GM19351 (cell line): ENCODE measurements at regions not wholly inside any gene's neighbourhood (a gene's known extent, or its start where the extent isn't known, plus 50 kb on each side); places are given as distances from the start of the nearest gene placed in this dataset.
"Not testable (repeated sequence)": the region's sequence is repeated elsewhere in the genome, so short reads cannot be mapped to it uniquely, and the experiment has no call there.

ENCODE experiments used
- ATAC-seq: cut with Tn5 transposase; IDR thresholded peaks from one replicate; pipeline ENCODE4 v1.9.1; 2021; ENCODE audit warnings: mild to moderate bottlenecking, moderate library complexity; ENCODE audit not compliant: unreplicated experiment

DNA sequence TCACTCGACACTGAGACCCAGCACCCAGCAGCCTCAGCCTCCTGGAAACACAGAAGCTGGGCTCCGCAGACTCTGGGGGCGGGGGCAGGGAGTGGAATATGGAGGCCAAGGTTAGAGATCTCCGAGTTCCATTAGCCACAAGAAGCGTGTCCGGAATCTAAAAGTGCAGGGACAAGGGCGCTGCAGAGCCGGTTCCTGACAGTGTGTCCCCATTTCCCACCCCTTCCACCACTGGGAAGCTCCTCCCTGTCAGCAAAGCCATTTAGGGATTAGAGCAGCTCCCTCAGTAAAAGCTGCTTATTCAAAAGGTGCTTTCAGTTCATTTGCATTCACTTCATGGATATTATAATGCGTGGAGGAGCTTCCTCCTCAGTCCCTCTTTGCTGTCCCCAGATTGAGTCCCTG, 74.1 kb upstream of the HSPA9 start:
- ATAC-seq, result peak; percentile 39

DNA sequence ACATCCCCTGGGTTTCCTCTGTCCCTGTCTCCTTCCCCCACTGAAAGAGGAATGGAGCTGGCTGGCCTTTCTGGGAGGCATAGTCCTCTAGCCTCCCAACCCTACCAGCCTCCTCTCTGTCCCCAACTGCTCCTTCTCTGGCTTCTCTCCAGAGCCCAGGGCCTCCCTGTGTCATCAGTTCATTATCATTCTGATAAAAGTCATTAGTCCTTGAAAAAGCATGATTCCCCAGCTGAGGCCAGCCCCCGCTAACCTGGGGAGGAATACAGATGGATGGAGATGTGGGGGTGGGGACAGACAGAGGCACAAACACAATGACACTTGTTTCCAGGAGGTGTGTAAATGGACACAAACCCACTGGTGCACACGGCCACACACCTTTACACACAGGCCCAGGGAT, 73.6 kb upstream of the HSPA9 start:
- ATAC-seq, result no peak

DNA sequence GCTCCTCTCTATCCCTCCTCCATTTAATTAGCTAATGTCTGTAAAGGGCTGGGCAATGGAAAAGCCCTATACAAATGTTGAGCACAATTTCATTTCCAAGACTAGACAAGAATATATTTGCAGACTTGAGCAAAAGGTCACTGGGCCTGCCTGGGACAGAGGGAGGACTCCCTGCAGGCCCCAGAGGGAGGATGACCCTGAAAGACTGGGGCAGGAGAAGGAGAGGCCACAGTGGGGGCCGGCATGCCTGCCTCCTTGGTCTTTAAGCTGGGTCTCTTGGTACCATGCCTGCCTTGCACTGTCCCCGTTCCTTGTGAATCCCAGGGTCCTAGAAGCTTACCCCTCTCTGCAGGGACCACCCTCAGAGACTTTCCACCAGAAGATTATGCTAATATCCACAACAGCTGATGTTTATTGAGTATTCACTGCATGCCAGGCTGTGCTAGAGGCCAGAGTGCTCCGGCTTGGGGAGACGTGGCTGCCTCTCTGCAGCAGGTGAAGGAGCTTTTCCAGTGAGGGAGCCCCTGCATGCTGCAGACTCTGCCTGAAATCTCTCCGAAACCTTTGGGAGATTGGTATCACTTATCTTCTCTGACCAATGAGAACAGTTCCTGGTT, 72.7 kb upstream of the HSPA9 start:
- ATAC-seq, result no peak

DNA sequence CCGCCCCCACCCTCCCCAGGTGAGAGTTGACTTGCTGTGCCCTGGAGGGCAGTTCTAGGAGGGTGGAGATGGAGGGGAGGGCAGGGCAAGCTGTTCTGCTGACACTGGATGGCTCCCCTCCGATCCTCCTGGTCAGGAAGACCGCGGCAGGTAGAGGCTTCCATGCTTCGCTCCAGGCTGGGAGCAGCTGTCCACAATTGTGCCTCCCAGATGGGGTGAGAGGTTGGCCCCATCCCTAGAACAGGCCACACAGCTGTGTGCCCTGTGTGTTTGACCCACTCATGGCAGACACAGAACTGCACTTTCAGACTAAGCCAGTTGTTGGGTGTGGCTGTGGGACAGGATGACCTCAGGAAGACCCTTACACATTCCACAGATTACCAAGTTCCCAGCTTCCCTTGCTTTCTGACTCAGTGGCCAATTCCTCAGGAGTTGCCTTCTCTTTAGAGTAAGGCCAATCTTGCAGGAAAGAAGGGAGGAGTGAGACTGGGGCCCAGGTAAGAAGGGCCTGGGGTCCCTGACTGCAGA, 72.1 kb upstream of the HSPA9 start:
- no peak for ATAC-seq

DNA sequence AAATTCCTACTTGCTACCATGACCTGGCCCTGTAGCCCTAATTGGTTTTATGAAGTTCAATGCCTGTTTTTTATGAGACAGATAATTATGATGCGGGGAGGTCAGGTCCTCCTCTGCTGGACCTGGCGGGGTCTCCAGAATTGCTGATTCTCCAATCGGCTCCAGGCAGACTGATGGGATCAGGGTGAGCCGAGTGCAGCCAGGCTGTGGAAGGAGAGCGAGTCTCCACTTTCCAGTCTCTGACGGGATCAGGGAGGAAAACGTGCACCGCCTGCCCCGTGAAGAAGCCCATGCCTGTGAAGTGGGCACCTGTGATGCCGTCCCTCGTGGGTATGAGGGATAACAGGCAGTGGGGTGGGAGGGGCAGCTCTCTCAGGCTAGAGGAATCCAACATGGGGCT, 71.5 kb upstream of the HSPA9 start:
- ATAC-seq, result no peak

DNA sequence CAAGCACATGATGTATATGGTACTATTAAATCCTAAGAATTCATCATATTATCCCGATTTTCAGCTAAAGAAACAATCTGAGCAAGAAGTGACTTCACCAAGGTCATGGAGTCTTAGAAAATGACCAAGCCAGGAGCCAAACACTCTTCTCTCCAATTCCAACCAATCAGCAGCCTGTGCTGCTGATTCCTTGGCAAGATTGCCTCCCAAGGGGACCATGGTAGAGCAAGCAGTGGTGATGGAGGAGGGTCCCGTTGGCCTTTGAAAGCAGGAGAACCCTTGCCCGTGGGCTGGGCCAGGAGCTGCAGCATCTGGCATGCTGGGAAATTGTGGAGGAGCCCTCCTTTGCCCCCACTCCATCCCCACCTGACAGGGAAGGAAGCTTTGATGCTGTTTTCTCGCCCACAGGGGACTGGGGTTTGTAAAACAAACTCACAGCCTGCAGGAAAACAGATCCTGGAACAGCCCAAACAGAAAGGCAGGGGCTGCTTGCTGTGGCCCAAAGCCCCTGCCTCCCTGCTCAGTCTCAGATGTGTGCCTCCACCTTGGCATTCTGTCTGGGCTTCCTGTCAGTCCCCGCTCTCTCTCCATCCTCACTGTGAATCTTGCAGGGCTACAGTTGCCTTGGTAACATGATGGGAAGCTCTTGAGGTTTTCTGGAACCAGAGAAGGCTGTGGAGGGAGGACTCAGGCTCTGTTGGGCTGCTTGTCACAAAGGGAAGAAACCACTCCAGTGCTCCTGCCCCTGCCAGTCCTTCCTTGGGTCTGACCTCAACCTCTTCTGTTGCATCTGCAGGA, 70.8 kb upstream of the HSPA9 start:
- ATAC-seq, result no peak

DNA sequence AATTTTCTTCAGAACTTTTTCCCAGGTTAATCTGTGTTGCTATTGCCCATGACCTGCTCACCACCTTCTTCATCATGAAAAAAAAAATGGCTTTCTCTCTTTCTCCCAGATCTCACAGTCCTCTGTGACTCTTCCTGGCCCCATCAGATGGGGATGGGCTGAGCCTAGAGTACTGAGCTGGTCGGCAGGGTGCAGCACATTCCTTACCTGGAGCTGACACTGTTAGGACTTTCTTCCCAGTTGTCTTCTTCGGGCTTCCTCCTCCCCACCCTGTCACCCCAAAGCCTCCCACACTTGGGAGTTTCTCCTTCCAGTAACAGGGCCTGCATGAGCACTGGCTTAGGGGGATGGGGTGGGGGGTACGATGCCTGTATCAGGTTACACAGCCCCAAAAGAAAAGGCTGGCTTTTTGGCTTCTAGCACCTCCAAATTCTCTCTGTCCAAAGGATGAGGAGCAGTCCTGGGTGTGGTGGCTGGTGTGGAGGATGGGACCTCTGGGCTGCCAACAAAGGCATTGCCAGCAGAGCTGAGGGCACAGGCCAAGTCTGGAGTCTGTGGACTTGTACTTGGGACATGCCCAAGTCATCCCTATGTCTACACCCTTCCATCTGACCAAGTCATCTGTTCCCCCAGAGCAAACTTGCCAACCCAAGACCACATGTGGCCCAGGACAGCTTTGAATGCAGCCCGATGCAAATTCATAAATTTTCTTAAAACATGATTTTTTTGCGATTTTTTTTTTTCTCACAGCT, 68.0 kb upstream of the HSPA9 start:
- no peak for ATAC-seq

DNA sequence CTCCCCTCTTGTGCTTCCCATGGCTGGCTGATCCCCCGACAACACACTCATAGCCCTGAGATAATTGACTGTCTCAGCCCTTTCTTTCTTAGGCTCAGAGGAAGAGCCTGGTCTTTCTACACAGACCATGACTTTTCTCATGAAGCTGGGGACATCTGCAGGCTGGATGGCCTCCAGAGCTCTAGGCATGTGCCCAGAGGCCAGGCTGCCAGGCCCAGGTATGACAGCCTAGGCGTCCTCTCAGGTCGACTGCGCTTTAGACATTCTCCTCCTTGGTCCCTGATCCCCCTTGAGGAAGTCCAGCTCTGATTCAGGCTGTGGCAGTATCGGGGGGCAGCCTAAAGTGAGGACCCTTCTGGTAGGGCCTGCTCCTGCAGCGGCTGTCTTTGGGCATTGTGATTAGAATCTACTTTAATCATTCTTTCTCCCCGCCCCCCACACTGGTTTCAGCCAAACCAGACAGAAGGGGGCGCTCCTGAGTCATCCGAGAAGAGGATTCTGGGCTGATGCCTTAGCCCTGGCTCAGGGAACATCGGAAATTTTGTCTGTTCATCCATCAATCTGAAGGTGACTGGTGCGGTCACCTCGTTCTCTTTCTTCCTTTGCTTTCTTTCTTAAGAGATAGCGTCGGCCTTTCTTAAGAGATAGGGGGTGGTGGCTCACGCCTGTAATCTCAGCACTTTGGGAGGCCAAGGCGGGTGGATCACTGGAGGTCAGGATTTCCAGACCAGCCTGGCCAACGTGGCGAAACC, 66.5 kb upstream of the HSPA9 start:
- no peak for ATAC-seq

DNA sequence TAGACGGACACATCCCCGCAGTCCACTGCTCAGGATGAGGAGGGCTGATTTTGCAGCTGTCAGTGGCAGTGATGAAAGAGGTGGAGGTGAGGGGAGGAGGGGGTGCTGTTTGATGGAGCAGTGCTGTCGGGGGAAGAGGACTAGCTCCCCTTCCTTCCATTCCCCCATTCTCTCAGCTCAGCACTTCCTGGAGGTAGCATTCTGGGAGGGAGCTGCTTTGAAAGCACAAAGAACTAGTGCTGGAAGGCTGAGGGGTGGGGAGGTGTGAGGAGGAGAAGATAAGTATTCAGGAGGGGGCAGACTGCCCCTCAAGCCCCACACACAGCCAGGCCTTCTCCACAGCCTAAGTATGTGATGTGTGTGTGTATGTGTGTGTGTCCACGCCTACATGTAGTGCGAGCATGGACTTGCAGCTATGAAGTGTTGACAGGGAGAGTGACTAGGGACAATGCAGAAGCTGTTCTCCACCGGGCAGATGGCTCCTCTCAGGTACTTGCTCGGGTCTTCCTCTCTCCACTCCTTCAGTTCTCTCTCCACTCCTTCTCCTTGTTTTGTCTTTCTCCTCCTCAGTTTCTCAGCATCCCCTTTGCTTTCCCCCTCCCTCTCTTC, 65.5 kb upstream of the HSPA9 start:
- no peak for ATAC-seq

DNA sequence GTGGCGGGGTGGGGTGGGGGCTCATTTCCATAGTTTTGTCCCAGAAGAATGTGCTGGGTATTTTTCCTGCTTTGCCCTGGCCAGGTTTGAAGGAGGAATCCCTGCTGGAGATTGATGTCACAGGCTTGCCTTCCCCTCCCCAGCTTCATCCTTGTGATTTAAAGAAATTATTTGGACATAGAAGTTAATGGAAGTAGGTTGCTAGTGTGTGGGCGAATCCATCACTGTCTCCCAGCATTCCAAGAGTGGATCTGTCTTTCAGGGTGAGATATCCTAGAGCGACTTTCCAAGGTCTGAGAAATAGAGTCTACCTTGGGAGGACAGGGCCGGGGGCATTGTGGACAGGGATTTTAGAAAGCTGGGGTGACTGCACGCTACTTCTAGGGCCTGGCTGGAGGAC, 64.9 kb upstream of the HSPA9 start:
- ATAC-seq, result no peak

DNA sequence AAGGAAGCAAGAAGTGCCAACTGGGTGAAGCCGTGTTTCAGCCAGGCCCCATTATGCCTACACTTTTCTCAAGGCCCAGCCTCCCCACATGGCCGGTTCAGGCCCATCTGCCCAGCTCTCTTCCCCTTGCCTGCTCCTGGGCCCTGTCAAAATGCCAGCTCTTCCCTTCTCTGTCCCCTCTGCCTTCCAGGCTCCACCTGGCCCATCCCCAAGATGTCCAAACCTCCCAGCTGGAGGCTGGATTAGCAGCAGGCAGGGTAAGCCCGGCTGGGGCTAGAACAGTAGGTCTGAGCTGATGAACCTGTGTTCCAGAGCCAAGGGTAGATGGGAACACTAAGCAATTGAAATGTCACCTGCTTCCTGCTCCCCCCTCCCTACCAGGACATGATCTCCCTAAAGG, 64.1 kb upstream of the HSPA9 start:
- no peak for ATAC-seq

DNA sequence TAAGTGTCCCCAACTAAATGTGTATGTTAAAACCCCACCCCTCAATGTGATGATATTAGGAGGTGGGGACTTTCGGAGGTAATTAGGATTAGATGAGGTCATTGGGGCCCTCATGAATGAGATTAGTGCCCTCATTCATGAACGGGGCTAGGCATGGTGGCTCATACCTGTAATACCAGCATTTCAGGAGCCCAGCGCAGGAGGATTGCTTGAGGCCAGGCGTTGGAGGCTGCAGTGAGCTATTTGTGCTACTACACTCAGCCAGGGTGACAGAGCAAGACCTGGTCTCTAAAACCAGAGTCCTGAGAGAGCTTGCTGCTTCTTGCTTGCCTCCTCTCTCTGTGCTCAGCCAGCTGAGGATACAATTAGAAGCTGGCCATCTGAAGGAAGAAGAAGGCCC, 62.1 kb upstream of the HSPA9 start:
- ATAC-seq, result no peak

DNA sequence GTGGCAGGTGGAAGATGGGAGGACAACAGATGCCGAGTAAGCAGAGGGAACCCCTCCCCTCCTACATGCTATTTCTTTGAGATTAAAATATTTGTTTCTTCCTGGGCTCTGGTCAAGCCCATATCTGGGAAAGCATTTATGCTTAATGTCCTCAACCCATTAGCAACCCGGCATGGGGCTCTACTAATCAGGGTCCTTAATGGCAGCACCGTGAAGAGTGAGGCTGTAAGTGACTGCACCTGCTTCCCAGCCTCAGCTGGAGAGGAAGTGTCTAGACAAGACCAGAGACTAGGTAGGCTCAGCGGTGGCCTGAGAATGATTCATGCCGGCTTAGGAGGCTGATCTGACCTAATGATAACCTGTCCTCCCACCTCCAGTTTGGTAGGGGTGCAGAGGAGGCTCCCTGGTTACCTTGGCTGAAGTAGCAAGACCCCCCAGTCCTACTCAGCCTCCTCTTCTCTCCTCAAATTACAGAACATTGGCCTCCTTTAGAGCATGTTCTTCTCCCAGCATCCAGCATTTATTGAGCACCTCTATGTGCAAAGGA, 61.3 kb upstream of the HSPA9 start:
- no peak for ATAC-seq

DNA sequence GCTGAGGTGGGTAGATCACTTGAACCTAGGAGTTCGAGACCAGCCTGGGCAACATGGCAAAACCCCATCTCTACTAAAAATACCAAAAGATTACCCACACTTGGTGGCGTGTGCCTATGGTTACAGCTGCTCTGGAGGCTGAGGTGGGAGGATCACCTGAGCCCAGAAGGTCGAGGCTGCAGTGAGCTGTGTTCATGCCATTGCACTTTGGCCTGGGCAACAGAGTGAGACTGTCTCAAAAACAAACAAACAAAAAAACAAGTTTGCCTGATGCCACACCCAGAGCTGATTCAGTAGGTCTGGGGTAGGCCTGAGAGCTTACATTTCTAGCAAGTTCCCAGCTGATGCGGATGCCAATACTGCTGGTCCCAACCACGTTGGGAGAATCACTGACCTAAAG, 60.5 kb upstream of the HSPA9 start:
- no peak for ATAC-seq

DNA sequence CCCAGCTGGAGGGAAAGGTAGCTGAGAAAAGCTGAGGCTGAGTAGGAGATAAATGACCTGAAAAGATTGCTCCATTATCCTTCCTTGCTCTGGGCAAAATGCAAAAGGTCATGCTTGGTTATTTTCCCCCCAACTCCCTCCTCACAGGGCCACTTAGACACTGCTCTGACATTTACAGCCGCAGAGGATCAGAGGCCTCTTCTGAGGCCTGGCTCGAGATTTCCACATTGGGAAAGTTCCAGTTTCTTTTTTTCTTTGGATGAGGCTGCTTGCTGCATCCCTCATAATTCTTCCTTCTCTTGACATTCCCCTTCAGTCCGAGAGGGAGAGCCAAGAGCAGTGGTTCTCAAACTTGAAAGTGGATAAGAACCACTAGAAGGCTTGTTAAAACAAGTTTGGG, 60.1 kb upstream of the HSPA9 start:
- ATAC-seq, result no peak

DNA sequence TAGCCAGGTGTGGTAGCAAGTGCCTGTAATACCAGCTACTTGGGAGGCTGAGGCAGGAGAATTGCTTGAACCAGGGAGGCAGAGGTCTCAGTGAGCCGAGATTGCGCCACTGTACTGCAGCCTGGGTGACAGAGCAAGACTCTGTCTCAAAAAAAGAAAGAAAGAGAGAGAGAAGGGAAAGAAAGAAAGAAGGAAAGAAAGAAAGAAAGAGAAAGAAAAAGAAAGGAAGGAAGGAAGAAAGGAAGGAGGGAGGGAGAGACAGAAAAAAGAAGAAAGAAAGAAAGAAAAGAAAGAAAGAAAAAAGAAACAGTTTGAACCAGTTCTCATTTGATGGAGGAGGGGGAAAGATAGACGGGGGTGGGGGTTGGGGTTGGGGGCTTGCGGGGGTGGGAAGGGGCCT, 59.6 kb upstream of the HSPA9 start:
- not testable (repeated sequence) for ATAC-seq

DNA sequence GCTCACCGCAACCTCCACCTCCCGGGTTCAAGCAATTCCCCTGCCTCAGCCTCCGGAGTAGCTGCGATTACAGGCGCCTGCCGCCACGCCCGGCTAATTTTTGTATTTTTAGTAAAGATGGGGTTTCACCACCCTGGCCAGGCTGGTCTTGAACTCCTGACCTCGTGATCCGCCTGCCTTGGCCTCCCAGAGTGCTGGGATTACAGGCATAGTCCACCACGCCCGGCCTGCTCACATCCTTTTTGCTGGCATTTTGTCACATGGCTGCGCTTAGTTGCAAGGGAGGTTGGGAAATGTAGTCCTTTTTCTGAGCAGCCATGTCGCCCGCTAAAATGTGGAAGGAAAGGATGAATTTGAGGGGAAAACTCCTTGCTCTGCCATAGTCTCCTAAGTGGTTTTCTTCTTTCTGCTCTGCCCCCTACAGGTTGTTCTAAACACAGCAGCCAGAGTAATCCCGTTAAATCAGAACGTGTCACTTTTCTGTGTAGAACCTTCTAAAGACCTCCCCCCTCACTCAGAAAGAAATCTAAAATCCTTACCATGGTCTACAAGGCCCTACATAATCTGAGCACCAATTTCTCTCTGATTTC, 57.8 kb upstream of the HSPA9 start:
- no peak for ATAC-seq

DNA sequence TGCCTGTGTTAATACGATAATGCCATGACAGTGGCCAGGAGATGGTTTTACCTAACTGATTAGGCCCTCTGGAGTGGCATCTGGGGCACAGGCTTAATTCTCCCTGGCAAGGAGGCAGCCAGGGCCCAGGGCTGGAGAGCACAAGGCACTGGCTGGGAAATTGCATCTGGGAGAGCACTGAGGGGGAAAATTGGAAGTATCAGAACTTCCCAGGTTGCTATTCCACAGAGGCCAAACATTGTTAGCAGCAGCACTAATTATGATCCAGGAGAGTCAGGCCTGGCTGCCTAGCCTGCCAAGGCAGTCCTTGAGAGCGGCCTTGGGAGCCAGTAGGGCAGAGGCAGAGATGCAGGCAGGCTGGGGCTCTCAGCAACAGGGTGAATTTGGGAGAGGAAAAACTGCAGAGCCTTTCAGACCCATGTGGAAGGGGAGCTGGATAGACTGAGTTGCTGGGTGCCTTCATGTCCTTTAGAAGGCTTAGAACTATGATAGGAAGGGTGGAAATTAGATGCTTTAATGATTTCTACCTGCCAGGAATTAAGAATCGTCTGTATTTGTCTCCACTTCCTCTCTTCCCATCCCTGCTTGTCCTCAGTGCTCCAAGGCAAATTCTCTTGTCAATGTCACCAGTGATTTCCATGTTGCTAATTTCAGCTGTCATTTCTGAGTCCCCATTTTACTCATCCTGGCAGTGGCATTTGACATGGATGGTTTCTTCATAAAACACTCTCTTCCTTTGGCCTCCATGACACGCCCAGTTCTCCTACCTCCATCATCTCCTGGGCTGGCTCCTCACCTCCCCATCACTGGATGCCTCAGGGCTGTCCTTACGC, 56.1 kb upstream of the HSPA9 start:
- ATAC-seq, result no peak

DNA sequence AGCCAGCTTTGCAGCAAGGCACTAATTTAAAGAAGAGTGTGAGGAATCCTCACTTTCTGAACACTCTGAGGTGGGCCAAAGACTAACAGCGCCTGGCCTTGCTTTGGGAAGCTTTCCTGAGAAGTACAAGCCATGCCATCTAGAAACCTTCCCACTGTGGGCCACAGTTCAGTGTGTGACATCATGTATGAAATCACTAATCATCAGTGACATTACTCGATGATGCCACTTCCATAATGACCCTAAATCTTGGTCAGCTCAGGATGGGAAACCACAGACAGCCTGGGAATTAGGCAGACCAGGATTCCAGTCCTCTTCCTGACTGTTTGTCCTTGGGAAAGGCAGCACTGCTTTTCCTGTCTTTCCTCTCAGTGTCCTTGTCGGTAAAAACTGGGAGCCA, 54.2 kb upstream of the HSPA9 start:
- no peak for ATAC-seq
